Small intestine (tissue), 7 donors: ENCODE measurements at regions not wholly inside any gene's neighbourhood (a gene's known extent, or its start where the extent isn't known, plus 50 kb on each side); places are given as distances from the start of the nearest gene placed in this dataset.
"Not testable (repeated sequence)": the region's sequence is repeated elsewhere in the genome, so short reads cannot be mapped to it uniquely, and the experiment has no call there.

Experiments
- DNase-seq, 2 donors: peaks; one replicate each; pipeline versions ENCODE4 v3.0.0 to v3.0.0-alpha.2; 2013
- FAIRE-seq: peaks from 2 replicates; lab custom pipeline; 2012; peaks lifted over from hg19 to GRCh38; lab: Jason Lieb, UNC
- H3K27ac ChIP-seq, 3 donors: one replicate each; pipeline ENCODE4 v1.5.1; 2013; ENCODE audit warnings: low read length in 2 of 3, mild to moderate bottlenecking in 2 of 3, control low read depth in 1 of 3, inconsistent platforms in 1 of 3, low read depth in 1 of 3, moderate library complexity in 1 of 3
- H3K27me3 ChIP-seq, 3 donors: one replicate each; pipeline ENCODE4 v1.6.1; 2013; ENCODE audit warnings: low read length in 3 of 3, inconsistent platforms in 1 of 3; ENCODE audit not compliant: control insufficient read depth in 3 of 3, insufficient read depth in 3 of 3
- H3K36me3 ChIP-seq, 3 donors: one replicate each; pipeline ENCODE4 v1.6.1; 2013; ENCODE audit warnings: low read length in 3 of 3, inconsistent platforms in 1 of 3, low read depth in 1 of 3, mild to moderate bottlenecking in 1 of 3, moderate library complexity in 1 of 3; ENCODE audit not compliant: control insufficient read depth in 3 of 3, insufficient read depth in 2 of 3
- H3K4me1 ChIP-seq, 3 donors: one replicate each; pipeline ENCODE4 v1.6.1; 2013; ENCODE audit warnings: low read length in 2 of 3, inconsistent platforms in 1 of 3, low read depth in 1 of 3, mild to moderate bottlenecking in 1 of 3, moderate library complexity in 1 of 3; ENCODE audit not compliant: control insufficient read depth in 3 of 3, insufficient read depth in 2 of 3
- H3K4me3 ChIP-seq, 3 donors: one replicate each; pipeline ENCODE4 v1.5.1; 2013; ENCODE audit warnings: low read length in 3 of 3, control low read depth in 1 of 3, inconsistent platforms in 1 of 3, low read depth in 1 of 3, mild to moderate bottlenecking in 1 of 3, moderate library complexity in 1 of 3
- H3K9me3 ChIP-seq, 2 donors: one replicate each; pipeline ENCODE4 v1.6.1; 2013; ENCODE audit warnings: low read depth in 1 of 2, low read length in 1 of 2; ENCODE audit not compliant: control insufficient read depth in 2 of 2, insufficient read depth in 1 of 2
- WGBS, 3 donors: extraction: QIAGEN DNeasy Blood & Tissue Kit; methylation state at CpG; one replicate each; pipeline ENCODE4 v1.1.7; 2013; 5-methylcytosine and 5-hydroxymethylcytosine counted together
- donor health status: healthy with polysubstance abuse.
- donor health status: control.
- donor health status: control.
- donor health status: Bipolar disorder and iron deficiency.
- donor health status: healthy.

- no peaks in the 10 kb centered on the region for H3K4me1 ChIP-seq
- peaks cover 0 to 4% (median 0%) of the 10 kb centered on the region in 3 donors for H3K27me3 ChIP-seq
- no peaks in the 10 kb centered on the region for H3K9me3 ChIP-seq
- FAIRE-seq = no peak
- no peaks in the 10 kb centered on the region for H3K36me3 ChIP-seq
- DNase-seq = peak in 1 of 2 donors; percentile 5
- WGBS, 3 donors = 66 to 70% (median 67%) methylated on average over 4 of the region's 4 CpGs
- no peak overlapping the region for H3K27ac ChIP-seq
- H3K4me3 ChIP-seq = no peak overlapping the region
Observed at GRCh38 chr2:176781570-176782217, 430.9 kb upstream of the HNRNPA3 start.

- WGBS, 3 donors = 80 to 96% (median 94%) methylated on average over 1 of the region's 1 CpG
- DNase-seq (no peak), FAIRE-seq (no peak)
- H3K9me3 ChIP-seq = no peaks in the 10 kb centered on the region
- H3K27me3 ChIP-seq = peaks cover 0 to 7% (median 0%) of the 10 kb centered on the region in 3 donors
- no peak overlapping the region for H3K27ac ChIP-seq
- no peaks in the 10 kb centered on the region for H3K36me3 ChIP-seq
- H3K4me1 ChIP-seq = no peaks in the 10 kb centered on the region
- no peak overlapping the region for H3K4me3 ChIP-seq
Observed at GRCh38 chr2:176784633-176785200, 427.9 kb upstream of the HNRNPA3 start.

DNA sequence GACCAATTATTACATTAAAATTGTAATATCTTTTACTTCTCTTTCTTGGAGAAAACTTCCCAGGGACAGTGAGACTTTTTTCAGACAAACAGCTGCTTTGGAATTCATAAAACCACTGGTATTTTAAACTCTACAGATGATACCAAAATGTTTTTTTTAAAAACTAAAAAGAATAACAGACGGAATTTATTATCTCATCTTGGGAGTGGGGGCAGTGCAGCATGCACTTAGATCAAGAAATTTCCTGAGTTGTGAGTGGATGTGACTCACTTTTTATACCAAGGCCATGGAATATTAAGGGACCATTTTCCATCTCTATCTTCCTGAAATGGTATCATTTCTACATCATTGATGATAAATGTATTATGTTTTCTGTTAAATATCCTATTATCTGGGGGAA is 422.8 kb upstream of the HNRNPA3 start:
- H3K4me1 ChIP-seq = no peaks in the 10 kb centered on the region
- no peaks in the 10 kb centered on the region for H3K9me3 ChIP-seq
- peaks cover 0 to 3% (median 0%) of the 10 kb centered on the region in 3 donors for H3K27me3 ChIP-seq
- no peak overlapping the region for H3K27ac ChIP-seq
- H3K4me3 ChIP-seq = no peak overlapping the region
- no peak for FAIRE-seq
- no peak for DNase-seq
- WGBS, 3 donors = 65 to 83% (median 72%) methylated on average over 1 of the region's 1 CpG
- no peaks in the 10 kb centered on the region for H3K36me3 ChIP-seq

DNA sequence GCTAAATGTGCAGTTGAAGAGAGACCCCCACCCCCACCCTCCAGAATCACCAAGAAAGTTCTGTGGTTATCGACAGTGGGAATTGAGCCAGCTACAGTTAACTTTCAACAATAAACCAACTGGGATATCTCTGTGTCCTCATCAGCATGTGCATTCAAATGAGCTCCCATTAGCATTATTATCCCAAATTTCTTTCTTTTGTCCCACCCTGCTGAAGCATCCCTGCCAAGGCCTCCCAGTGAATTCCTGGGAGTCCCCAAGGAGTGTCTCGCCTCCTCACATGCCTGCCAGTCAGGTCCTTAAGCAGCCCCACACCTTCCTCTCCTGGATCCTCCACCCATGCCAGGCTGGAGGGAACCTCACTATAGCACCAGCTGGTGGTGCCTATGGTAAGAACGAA is 422.1 kb upstream of the HNRNPA3 start:
- peaks cover 0 to 3% (median 0%) of the 10 kb centered on the region in 3 donors for H3K27me3 ChIP-seq
- H3K9me3 ChIP-seq = no peaks in the 10 kb centered on the region
- DNase-seq (no peak), FAIRE-seq (no peak)
- H3K36me3 ChIP-seq = no peaks in the 10 kb centered on the region
- no peak overlapping the region for H3K27ac ChIP-seq
- H3K4me1 ChIP-seq = no peaks in the 10 kb centered on the region
- 86 to 94% (median 88%) methylated on average over 3 of the region's 3 CpGs for WGBS, 3 donors
- H3K4me3 ChIP-seq = no peak overlapping the region

DNA sequence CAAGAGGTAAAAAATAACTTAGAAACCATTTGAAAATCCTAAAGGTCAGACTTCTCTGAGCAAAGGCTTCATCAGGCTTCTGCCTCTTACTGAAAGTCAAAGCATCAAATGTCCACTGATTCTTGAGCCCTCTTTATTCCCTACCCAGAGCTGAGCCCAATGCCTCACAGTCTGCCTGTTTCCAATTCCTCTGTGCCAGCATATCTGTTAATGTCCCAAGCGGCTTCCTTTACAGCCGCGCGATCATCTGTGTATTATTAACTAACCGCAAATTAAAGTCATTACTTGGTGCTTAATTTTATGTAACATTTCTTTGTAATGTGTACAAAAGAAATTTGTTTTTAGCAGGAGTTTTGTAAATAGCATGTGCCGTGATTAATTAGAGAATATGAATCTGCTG is 418.8 kb upstream of the HNRNPA3 start:
- no peak overlapping the region for H3K27ac ChIP-seq
- DNase-seq = no peak
- 24 to 51% (median 39%) methylated on average over 6 of the region's 6 CpGs for WGBS, 3 donors
- FAIRE-seq = no peak
- H3K9me3 ChIP-seq = peaks cover 0 to 2% of the 10 kb centered on the region in 2 donors
- no peaks in the 10 kb centered on the region for H3K36me3 ChIP-seq
- H3K4me3 ChIP-seq = no peak overlapping the region
- no peaks in the 10 kb centered on the region for H3K4me1 ChIP-seq
- H3K27me3 ChIP-seq = no peaks in the 10 kb centered on the region

GRCh38 chr2:176794392-176794791 is 418.2 kb upstream of the HNRNPA3 start:
- WGBS, 3 donors = 88 to 95% (median 90%) methylated on average over 1 of the region's 1 CpG
- DNase-seq (no peak), FAIRE-seq (no peak)
- Histone ChIP-seq H3K4me1 (no peaks in the 10 kb centered on the region), H3K27me3 (no peaks in the 10 kb centered on the region), H3K4me3 (no peak overlapping the region), H3K9me3 (peaks cover 0 to 2% of the 10 kb centered on the region in 2 donors), H3K36me3 (no peaks in the 10 kb centered on the region), H3K27ac (no peak overlapping the region)

- FAIRE-seq (no peak), DNase-seq (no peak)
- no peaks in the 10 kb centered on the region for H3K27me3 ChIP-seq
- no peak overlapping the region for H3K4me3 ChIP-seq
- no peaks in the 10 kb centered on the region for H3K36me3 ChIP-seq
- H3K4me1 ChIP-seq = no peaks in the 10 kb centered on the region
- WGBS, 3 donors = 78 to 87% (median 86%) methylated on average over 2 of the region's 2 CpGs
- H3K9me3 ChIP-seq = peaks cover 0 to 2% of the 10 kb centered on the region in 2 donors
- no peak overlapping the region for H3K27ac ChIP-seq
Observed at GRCh38 chr2:176795823-176796222, 416.8 kb upstream of the HNRNPA3 start.

DNA sequence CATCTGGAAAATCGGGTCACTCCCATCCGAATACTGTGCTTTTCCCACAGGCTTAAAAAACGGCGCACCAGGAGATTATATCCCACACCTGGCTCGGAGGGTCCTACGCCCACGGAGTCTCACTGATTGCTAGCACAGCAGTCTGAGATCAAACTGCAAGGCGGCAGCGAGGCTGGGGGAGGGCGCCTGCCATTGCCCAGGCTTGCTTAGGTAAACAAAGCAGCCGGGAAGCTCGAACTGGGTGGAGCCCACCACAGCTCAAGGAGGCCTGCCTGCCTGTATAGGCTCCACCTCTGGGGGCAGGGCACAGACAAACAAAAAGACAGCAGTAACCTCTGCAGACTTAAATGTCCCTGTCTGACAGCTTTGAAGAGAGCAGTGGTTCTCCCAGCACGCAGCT is 415.9 kb upstream of the HNRNPA3 start:
- WGBS, 3 donors = 68 to 85% (median 85%) methylated on average over 10 to 12 of the region's 13 CpGs
- not testable (repeated sequence) for H3K27me3 ChIP-seq, FAIRE-seq, DNase-seq, H3K4me3 ChIP-seq, H3K9me3 ChIP-seq, H3K4me1 ChIP-seq, H3K36me3 ChIP-seq, H3K27ac ChIP-seq
